A673 (cell line): ENCODE measurements at regions not wholly inside any gene's neighbourhood (a gene's known extent, or its start where the extent isn't known, plus 50 kb on each side); places are given as distances from the start of the nearest gene placed in this dataset.
"Not testable (repeated sequence)": the region's sequence is repeated elsewhere in the genome, so short reads cannot be mapped to it uniquely, and the experiment has no call there.

ENCODE experiments used
- CTCF ChIP-seq: fragments of 300-800, 200-600 bp; sonication (generic); conservative IDR thresholded peaks from 2 replicates; pipeline ENCODE4 v1.5.1; 2017; ENCODE audit warnings: low read depth, mild to moderate bottlenecking, antibody characterized with exemption, low read length, moderate library complexity, mixed read lengths
- EZH2 ChIP-seq: fragments of 200-600 bp; sonication (generic); IDR thresholded peaks from 2 replicates; pipeline ENCODE4 v1.6.1; 2017; ENCODE audit warnings: borderline replicate concordance, low read depth, mild to moderate bottlenecking, mixed read lengths, antibody characterized with exemption, low read length; ENCODE audit not compliant: poor library complexity, severe bottlenecking

GRCh38 chr12:86555491-86555890 is 299.3 kb upstream of the MGAT4C start:
- not testable (repeated sequence) for TF ChIP-seq CTCF, EZH2
